ENCODE measurements at regions not wholly inside any gene's neighbourhood (a gene's known extent, or its start where the extent isn't known, plus 50 kb on each side); places are given as distances from the start of the nearest gene placed in this dataset.

DNA sequence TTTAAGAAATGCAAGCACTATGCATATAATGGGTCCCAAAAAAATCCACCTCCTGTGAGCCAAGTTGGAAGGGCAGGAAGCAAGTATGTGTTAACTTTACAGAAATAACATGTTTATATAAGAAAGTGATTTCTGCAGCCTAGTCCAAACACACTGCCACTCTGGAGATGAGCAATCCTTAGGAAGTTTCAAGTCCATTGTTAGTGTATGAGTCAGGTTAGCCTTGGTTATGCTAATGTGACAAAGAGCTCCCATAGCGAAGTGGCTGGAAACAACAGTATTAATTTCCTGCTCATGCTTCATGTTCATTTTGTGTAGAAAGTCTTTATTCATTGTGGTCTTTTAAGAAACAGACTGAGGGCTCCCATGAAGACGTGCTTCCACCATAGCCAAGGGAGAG is 121.4 kb downstream of the TBXT start:
- TF ChIP-seq FOXK2 (IDR thresholded peaks at IDR 0.05) (no peak), LEF1 (IDR thresholded peaks at IDR 0.05; ENCODE audit: borderline replicate concordance) (no peak), FOXM1 (IDR thresholded peaks at IDR 0.05; ENCODE audit: borderline replicate concordance) (no peak), ZNF384 (IDR thresholded peaks at IDR 0.05) (no peak), BHLHE40 (IDR thresholded peaks at IDR 0.05; ENCODE audit: borderline replicate concordance) (no peak), ARNT (IDR thresholded peaks at IDR 0.05) (no peak), ELF4 (IDR thresholded peaks at IDR 0.05) (no peak), TARDBP (IDR thresholded peaks at IDR 0.05) (no peak), FOXA1 (IDR thresholded peaks at IDR 0.05) (no peak), CTBP1 (IDR thresholded peaks at IDR 0.05; ENCODE audit: borderline replicate concordance) (no peak), SUZ12 (IDR thresholded peaks at IDR 0.05) (no peak), L3MBTL2 (conservative IDR thresholded peaks at IDR 0.05) (no peak), PKNOX1 (IDR thresholded peaks at IDR 0.05) (no peak), HDGF (IDR thresholded peaks at IDR 0.05; ENCODE audit: borderline replicate concordance) (no peak), NFRKB (IDR thresholded peaks at IDR 0.05) (no peak), SP1 (IDR thresholded peaks at IDR 0.05) (no peak)

DNA sequence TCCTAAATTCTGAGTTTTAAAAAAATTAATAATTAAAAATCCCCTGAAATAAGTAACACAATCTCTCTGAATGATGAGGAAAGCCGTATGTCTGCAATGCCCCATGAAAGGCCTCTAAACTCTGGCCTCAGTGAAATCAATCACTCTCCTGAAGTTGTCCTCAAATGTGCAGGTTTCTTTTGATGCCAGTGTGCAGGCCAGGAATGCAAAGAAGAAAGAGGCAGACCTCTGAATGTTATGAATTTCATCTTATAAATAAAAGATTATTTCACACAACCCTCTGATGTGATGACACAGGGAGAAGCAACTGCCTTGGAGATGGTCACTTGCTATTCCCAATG is 121.8 kb downstream of the TBXT start:
- no peak for DNase-seq (ENCODE audit: extremely low spot score)
- TF ChIP-seq SUZ12 (IDR thresholded peaks at IDR 0.05) (no peak), FOXK2 (IDR thresholded peaks at IDR 0.05) (no peak), SP1 (IDR thresholded peaks at IDR 0.05) (no peak), FOXA1 (IDR thresholded peaks at IDR 0.05) (no peak), CTBP1 (IDR thresholded peaks at IDR 0.05; ENCODE audit: borderline replicate concordance) (no peak), ZNF384 (IDR thresholded peaks at IDR 0.05) (no peak), FOXM1 (IDR thresholded peaks at IDR 0.05; ENCODE audit: borderline replicate concordance) (no peak), ELF4 (IDR thresholded peaks at IDR 0.05) (no peak), LEF1 (IDR thresholded peaks at IDR 0.05; ENCODE audit: borderline replicate concordance) (no peak), BHLHE40 (IDR thresholded peaks at IDR 0.05; ENCODE audit: borderline replicate concordance) (no peak), ARNT (IDR thresholded peaks at IDR 0.05) (no peak), TARDBP (IDR thresholded peaks at IDR 0.05) (no peak), NFRKB (IDR thresholded peaks at IDR 0.05) (no peak), PKNOX1 (IDR thresholded peaks at IDR 0.05) (no peak), HDGF (IDR thresholded peaks at IDR 0.05; ENCODE audit: borderline replicate concordance) (no peak), L3MBTL2 (conservative IDR thresholded peaks at IDR 0.05) (no peak)
- ChIA-PET POLR2A (no interaction called here), CTCF (no interaction called here)

More for the DNA sequence above, 121.4 kb downstream of the TBXT start:
- ChIA-PET POLR2A (no interaction called here), CTCF (no interaction called here)
- no peak for DNase-seq (ENCODE audit: extremely low spot score)

DNA sequence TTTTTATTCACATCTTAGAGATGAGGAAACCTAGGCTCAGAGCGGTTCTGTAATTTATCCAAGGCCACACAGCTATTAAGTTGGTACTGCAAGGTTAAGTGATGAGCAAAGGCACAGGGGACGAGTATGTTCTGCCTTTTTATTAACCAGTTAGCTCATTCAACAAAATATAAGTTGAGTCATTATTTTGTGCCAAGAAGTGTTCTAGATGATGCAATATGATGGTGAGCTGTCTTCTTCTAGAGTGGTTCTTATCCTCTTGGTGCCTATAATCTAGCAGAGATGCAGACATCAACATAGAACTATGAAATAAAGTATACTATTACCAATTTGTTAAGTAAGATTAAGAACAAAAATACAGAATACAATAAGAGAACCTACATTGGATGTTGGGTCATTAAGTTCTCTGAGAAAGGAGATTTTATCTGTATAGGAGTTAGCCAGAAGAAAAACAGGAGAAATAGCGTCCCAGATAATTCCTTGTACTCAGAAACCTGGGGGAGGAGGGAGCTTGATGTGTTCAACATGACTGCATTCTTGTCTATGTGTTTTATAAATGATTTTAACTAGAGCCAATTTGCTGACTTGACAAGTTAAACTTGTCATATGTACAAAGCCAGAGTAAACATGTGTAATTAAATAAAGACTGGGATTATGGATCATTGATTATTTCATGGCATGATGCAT is 122.3 kb downstream of the TBXT start:
- ChIA-PET CTCF (no interaction called here), POLR2A (no interaction called here)
- no peak for TF ChIP-seq HDGF (IDR thresholded peaks at IDR 0.05; ENCODE audit: borderline replicate concordance)

DNA sequence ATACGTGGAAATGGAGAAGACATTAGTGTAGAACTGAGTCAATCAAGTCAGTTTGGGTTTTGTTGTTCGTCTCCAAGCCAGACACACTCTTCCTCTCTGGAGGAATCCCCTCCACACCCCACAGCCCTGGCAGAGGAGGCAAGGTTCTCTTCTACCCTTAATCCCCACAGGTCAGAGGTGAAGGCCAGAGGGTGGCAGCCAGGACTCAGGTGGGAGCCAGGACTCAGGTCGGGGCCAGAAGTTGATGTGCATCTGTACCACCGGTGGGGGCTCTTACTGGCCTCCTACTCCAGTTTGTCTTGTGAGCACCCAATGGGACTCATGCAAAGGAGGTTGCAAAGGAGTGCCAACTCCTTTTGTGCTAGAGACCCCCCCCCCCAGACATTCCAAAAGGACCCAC is 126.4 kb downstream of the TBXT start:
- CTCF ChIA-PET = no interaction called here
- POLR2A ChIA-PET = interaction anchor here (0.7 kb wide), 1 partner anchor 13 kb away, joined by 3 read pairs; no protein-coding TSS in a partner anchor
- no peak for TF ChIP-seq NFRKB (IDR thresholded peaks at IDR 0.05)
- TF ChIP-seq ARNT (IDR thresholded peaks at IDR 0.05) = no peak
- no peak for TF ChIP-seq SP1 (IDR thresholded peaks at IDR 0.05)
- TF ChIP-seq TARDBP (IDR thresholded peaks at IDR 0.05) = no peak
- no peak for TF ChIP-seq PKNOX1 (IDR thresholded peaks at IDR 0.05)
- TF ChIP-seq ELF4 (IDR thresholded peaks at IDR 0.05) = no peak
- TF ChIP-seq FOXK2 (IDR thresholded peaks at IDR 0.05) = no peak
- TF ChIP-seq ZNF384 (IDR thresholded peaks at IDR 0.05) = no peak
- TF ChIP-seq L3MBTL2 (conservative IDR thresholded peaks at IDR 0.05) = no peak
- no peak for TF ChIP-seq SUZ12 (IDR thresholded peaks at IDR 0.05)
- TF ChIP-seq BHLHE40 (IDR thresholded peaks at IDR 0.05; ENCODE audit: borderline replicate concordance) = no peak
- no peak for TF ChIP-seq CTBP1 (IDR thresholded peaks at IDR 0.05; ENCODE audit: borderline replicate concordance)
- no peak for TF ChIP-seq LEF1 (IDR thresholded peaks at IDR 0.05; ENCODE audit: borderline replicate concordance)
- no peak for TF ChIP-seq HDGF (IDR thresholded peaks at IDR 0.05; ENCODE audit: borderline replicate concordance)
- TF ChIP-seq FOXA1 (IDR thresholded peaks at IDR 0.05) = no peak
- no peak for TF ChIP-seq FOXM1 (IDR thresholded peaks at IDR 0.05; ENCODE audit: borderline replicate concordance)
- DNase-seq (ENCODE audit: extremely low spot score) = no peak

More for the DNA sequence above, 122.3 kb downstream of the TBXT start:
- DNase-seq (ENCODE audit: extremely low spot score) = no peak

DNA sequence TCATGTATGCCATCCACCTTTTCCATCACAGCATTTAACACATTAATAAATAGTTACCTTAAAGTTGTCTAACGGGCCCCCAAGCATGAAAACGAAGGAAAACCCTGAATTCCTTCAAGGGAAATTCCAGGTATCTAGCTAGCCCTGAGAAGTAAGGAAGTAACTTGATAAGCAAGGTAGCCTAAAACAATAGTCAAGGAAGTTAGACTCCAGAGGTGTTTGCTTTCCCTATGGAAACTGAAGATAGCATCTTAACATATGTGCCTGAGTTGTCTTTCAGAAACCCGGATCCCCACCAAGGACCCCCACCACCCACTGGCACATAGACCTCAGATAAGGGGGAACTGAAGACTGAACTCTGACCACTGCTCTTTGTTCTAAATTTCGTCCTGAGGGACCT is 127.4 kb downstream of the TBXT start:
- POLR2A ChIA-PET = interaction anchor here (0.7 kb wide), 1 partner anchor 12 kb away, joined by 3 read pairs; no protein-coding TSS in a partner anchor
- no peak for TF ChIP-seq TARDBP (IDR thresholded peaks at IDR 0.05)
- TF ChIP-seq FOXM1 (IDR thresholded peaks at IDR 0.05; ENCODE audit: borderline replicate concordance) = no peak
- no peak for TF ChIP-seq NFRKB (IDR thresholded peaks at IDR 0.05)
- no peak for TF ChIP-seq FOXK2 (IDR thresholded peaks at IDR 0.05)
- TF ChIP-seq ZNF384 (IDR thresholded peaks at IDR 0.05) = no peak
- TF ChIP-seq BHLHE40 (IDR thresholded peaks at IDR 0.05; ENCODE audit: borderline replicate concordance) = no peak
- TF ChIP-seq L3MBTL2 (conservative IDR thresholded peaks at IDR 0.05) = no peak
- TF ChIP-seq ELF4 (IDR thresholded peaks at IDR 0.05) = no peak
- no peak for TF ChIP-seq CTBP1 (IDR thresholded peaks at IDR 0.05; ENCODE audit: borderline replicate concordance)
- TF ChIP-seq HDGF (IDR thresholded peaks at IDR 0.05; ENCODE audit: borderline replicate concordance) = no peak
- TF ChIP-seq LEF1 (IDR thresholded peaks at IDR 0.05; ENCODE audit: borderline replicate concordance) = no peak
- TF ChIP-seq FOXA1 (IDR thresholded peaks at IDR 0.05) = no peak
- TF ChIP-seq SUZ12 (IDR thresholded peaks at IDR 0.05) = no peak
- no peak for TF ChIP-seq ARNT (IDR thresholded peaks at IDR 0.05)
- TF ChIP-seq SP1 (IDR thresholded peaks at IDR 0.05) = no peak
- no peak for DNase-seq (ENCODE audit: extremely low spot score)
- CTCF ChIA-PET = no interaction called here

Data from HEK293T (cell line).